ENCODE measurements at regions not wholly inside any gene's neighbourhood (a gene's known extent, or its start where the extent isn't known, plus 50 kb on each side); places are given as distances from the start of the nearest gene placed in this dataset.

DNA sequence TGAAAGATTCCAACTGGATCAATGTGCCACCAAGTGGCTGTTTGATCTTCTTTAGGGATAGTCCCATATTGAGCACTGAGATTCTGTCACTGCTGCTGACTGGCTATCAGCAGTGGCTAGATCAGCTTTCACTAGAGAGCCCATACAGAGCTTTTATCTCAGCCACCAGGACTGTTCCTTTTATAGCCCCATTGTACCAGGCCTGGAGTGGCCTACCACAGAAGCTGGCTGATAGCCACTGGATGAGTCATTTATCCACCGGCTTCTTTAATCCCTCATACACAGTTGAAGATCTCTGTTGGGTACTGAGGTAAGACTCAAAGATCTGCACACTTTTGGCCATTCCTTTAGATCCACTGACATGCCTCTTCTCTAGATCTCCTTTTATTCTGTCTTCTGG lies 1101.1 kb downstream of the SORCS3 start:
- CTCF ChIA-PET: no interaction called here
- H3K9me3 ChIP-seq: no peaks in the 10 kb centered on the region
- H3K27me3 Mint-ChIP-seq (ENCODE audit: insufficient read depth, unreplicated experiment): no peaks in the 10 kb centered on the region

DNA sequence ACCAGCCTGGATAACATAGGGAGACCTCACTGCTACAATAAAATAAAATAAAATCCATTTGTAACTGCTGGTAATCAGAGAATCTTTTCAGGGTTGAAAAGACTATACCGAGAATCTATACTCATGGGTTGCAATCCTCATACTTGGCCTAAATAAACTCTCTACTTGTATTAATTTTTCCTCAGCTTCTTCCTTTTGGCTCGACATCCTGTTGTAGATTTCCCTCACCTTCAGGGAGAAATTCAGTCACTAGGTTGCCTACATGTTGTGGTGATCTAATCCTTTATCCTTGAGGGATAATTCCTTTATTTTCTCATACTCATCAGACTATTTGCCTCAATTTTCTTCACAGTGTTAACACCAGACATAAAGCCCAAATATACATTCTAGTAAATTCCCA lies 1093.4 kb downstream of the SORCS3 start:
- no TSS peak for BruUV-seq (replicated peaks)

More for the DNA sequence above, 1101.1 kb downstream of the SORCS3 start:
- no peak overlapping the region for H3K27ac Mint-ChIP-seq (ENCODE audit: unreplicated experiment)
- intact Hi-C loops (cut with micrococcal nuclease; ENCODE audit: unreplicated experiment): no loop called here
- H3K27me3 ChIP-seq (replicated peaks; ENCODE audit: control insufficient read depth, insufficient read depth, low read length): no peaks in the 10 kb centered on the region
- no peaks in the 10 kb centered on the region for H3K36me3 ChIP-seq (ENCODE audit: control insufficient read depth, insufficient read depth, low read length)
- TF ChIP-seq, protein P1, sequence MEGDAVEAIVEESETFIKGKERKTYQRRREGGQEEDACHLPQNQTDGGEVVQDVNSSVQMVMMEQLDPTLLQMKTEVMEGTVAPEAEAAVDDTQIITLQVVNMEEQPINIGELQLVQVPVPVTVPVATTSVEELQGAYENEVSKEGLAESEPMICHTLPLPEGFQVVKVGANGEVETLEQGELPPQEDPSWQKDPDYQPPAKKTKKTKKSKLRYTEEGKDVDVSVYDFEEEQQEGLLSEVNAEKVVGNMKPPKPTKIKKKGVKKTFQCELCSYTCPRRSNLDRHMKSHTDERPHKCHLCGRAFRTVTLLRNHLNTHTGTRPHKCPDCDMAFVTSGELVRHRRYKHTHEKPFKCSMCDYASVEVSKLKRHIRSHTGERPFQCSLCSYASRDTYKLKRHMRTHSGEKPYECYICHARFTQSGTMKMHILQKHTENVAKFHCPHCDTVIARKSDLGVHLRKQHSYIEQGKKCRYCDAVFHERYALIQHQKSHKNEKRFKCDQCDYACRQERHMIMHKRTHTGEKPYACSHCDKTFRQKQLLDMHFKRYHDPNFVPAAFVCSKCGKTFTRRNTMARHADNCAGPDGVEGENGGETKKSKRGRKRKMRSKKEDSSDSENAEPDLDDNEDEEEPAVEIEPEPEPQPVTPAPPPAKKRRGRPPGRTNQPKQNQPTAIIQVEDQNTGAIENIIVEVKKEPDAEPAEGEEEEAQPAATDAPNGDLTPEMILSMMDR (IDR thresholded peaks at IDR 0.05; ENCODE audit: insufficient read depth in 1 of 2, low read depth in 1 of 2, low read length in 1 of 2, severe bottlenecking in 1 of 2, unreplicated experiment in 1 of 2): no peak
- no peak for DNase-seq
- no TSS peak for BruUV-seq (replicated peaks)
- H3K36me3 Mint-ChIP-seq (ENCODE audit: insufficient read depth, unreplicated experiment): no peaks in the 10 kb centered on the region
- no peak overlapping the region for H3K4me3 Mint-ChIP-seq (ENCODE audit: unreplicated experiment)
- H3K9me3 Mint-ChIP-seq (ENCODE audit: unreplicated experiment): no peaks in the 10 kb centered on the region
- POLR2A ChIA-PET: no interaction called here
- no peaks in the 10 kb centered on the region for H3K4me1 Mint-ChIP-seq (ENCODE audit: low read depth, unreplicated experiment)
- H3K4me3 ChIP-seq (ENCODE audit: low read depth, low read length): no peak overlapping the region
- no peaks in the 10 kb centered on the region for H3K4me1 ChIP-seq

DNA sequence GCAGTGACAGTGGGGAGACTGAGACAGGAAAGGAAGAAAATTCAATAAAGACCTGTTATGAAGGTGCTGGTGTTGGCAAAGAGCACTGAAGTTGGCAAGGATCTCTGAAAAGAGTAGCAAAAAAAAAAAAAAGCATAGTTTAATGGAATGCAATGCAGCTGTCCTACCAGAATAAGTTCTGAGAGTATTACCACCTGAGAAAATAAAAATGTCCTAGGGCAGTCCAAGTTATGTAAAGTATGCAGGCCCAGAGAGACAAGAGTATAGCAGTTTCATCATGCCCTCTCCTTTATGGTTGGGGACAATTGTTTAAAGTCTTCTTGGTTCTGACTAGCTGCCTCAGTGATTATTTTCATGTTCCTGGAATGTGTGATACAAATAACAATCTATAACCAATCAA lies 1092.8 kb downstream of the SORCS3 start:
- Mint-ChIP-seq H3K27ac (ENCODE audit: unreplicated experiment) (no peak overlapping the region), H3K4me1 (ENCODE audit: low read depth, unreplicated experiment) (no peaks in the 10 kb centered on the region), H3K4me3 (ENCODE audit: unreplicated experiment) (no peak overlapping the region), H3K36me3 (ENCODE audit: insufficient read depth, unreplicated experiment) (no peaks in the 10 kb centered on the region), H3K27me3 (ENCODE audit: insufficient read depth, unreplicated experiment) (no peaks in the 10 kb centered on the region), H3K9me3 (ENCODE audit: unreplicated experiment) (no peaks in the 10 kb centered on the region)
- no peaks in the 10 kb centered on the region for H3K9me3 ChIP-seq
- CTCF ChIA-PET: no interaction called here
- POLR2A ChIA-PET: no interaction called here
- H3K27me3 ChIP-seq (replicated peaks; ENCODE audit: control insufficient read depth, insufficient read depth, low read length): no peaks in the 10 kb centered on the region
- DNase-seq: no peak
- BruUV-seq (replicated peaks): no TSS peak
- TF ChIP-seq, protein P1 (IDR thresholded peaks at IDR 0.05; ENCODE audit: insufficient read depth in 1 of 2, low read depth in 1 of 2, low read length in 1 of 2, severe bottlenecking in 1 of 2, unreplicated experiment in 1 of 2): no peak
- intact Hi-C loops (cut with micrococcal nuclease; ENCODE audit: unreplicated experiment): no loop called here
- H3K4me3 ChIP-seq (ENCODE audit: low read depth, low read length): no peak overlapping the region
- H3K36me3 ChIP-seq (ENCODE audit: control insufficient read depth, insufficient read depth, low read length): no peaks in the 10 kb centered on the region
- no peaks in the 10 kb centered on the region for H3K4me1 ChIP-seq

More for the DNA sequence above, 1093.4 kb downstream of the SORCS3 start:
- intact Hi-C loops (cut with micrococcal nuclease; ENCODE audit: unreplicated experiment): no loop called here
- Histone ChIP-seq H3K9me3 (no peaks in the 10 kb centered on the region), H3K4me3 (ENCODE audit: low read depth, low read length) (no peak overlapping the region), H3K36me3 (ENCODE audit: control insufficient read depth, insufficient read depth, low read length) (no peaks in the 10 kb centered on the region), H3K27me3 (replicated peaks; ENCODE audit: control insufficient read depth, insufficient read depth, low read length) (no peaks in the 10 kb centered on the region), H3K4me1 (no peaks in the 10 kb centered on the region)
- Mint-ChIP-seq H3K4me1 (ENCODE audit: low read depth, unreplicated experiment) (no peaks in the 10 kb centered on the region), H3K4me3 (ENCODE audit: unreplicated experiment) (no peak overlapping the region), H3K9me3 (ENCODE audit: unreplicated experiment) (no peaks in the 10 kb centered on the region), H3K27me3 (ENCODE audit: insufficient read depth, unreplicated experiment) (no peaks in the 10 kb centered on the region), H3K27ac (ENCODE audit: unreplicated experiment) (no peak overlapping the region), H3K36me3 (ENCODE audit: insufficient read depth, unreplicated experiment) (no peaks in the 10 kb centered on the region)
- DNase-seq: no peak
- ChIA-PET POLR2A (no interaction called here), CTCF (no interaction called here)
- TF ChIP-seq, protein P1 (IDR thresholded peaks at IDR 0.05; ENCODE audit: insufficient read depth in 1 of 2, low read depth in 1 of 2, low read length in 1 of 2, severe bottlenecking in 1 of 2, unreplicated experiment in 1 of 2): no peak

Measured in Caco-2 (cell line).